ENCODE measurements at regions not wholly inside any gene's neighbourhood (a gene's known extent, or its start where the extent isn't known, plus 50 kb on each side); places are given as distances from the start of the nearest gene placed in this dataset.
A peak's percentile ranks its signal among the peaks of the same experiment; 100 is the strongest.
"Not testable (repeated sequence)": the region's sequence is repeated elsewhere in the genome, so short reads cannot be mapped to it uniquely, and the experiment has no call there.

DNA sequence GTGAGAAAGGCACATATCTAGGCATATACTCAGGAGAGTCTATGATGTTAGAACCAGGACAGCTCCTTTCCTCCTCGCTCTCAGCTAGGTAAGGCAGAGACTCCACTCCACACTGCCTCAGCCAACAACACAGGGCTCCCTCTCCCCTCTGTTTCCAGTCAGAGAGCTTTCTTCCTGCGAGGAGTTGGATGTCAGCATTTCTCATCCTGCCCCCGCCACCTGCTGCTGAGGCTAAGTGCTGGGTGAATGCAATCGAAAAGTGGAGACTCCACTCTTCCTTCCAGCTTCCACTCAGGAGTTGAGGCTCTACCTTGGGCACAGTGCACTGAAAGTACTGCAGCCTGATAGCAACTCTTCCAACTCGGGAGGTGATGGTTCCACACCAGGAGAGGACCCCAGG is 177.2 kb upstream of the RAB6C start:
- DNase-seq (ENCODE audit: insufficient read length, low spot score): no peak
- no peak for TF ChIP-seq POLR2AphosphoS5 (IDR thresholded peaks at IDR 0.05; ENCODE audit: low read depth, low read length)
- TF ChIP-seq PAX5 (IDR thresholded peaks at IDR 0.05; ENCODE audit: insufficient read depth, low read length, severe bottlenecking): no peak
- no peak for TF ChIP-seq TAF1 (IDR thresholded peaks at IDR 0.05; ENCODE audit: low read depth, low read length)
- TF ChIP-seq SPI1 (IDR thresholded peaks at IDR 0.05; ENCODE audit: low read depth, low read length): no peak
- TF ChIP-seq POLR2A (IDR thresholded peaks at IDR 0.05; ENCODE audit: low read depth, low read length): no peak
- TF ChIP-seq POU2F2 (IDR thresholded peaks at IDR 0.05; ENCODE audit: low read depth, low read length): no peak
- no peak for FAIRE-seq

GRCh38 chr2:129803032-129803431 is 176.4 kb upstream of the RAB6C start:
- FAIRE-seq (no peak), DNase-seq (ENCODE audit: insufficient read length, low spot score) (no peak)
- no peak for TF ChIP-seq PAX5 (IDR thresholded peaks at IDR 0.05; ENCODE audit: insufficient read depth, low read length, severe bottlenecking)
- no peak for TF ChIP-seq POLR2A (IDR thresholded peaks at IDR 0.05; ENCODE audit: low read depth, low read length)
- TF ChIP-seq POLR2AphosphoS5 (IDR thresholded peaks at IDR 0.05; ENCODE audit: low read depth, low read length): no peak
- no peak for TF ChIP-seq TAF1 (IDR thresholded peaks at IDR 0.05; ENCODE audit: low read depth, low read length)

DNA sequence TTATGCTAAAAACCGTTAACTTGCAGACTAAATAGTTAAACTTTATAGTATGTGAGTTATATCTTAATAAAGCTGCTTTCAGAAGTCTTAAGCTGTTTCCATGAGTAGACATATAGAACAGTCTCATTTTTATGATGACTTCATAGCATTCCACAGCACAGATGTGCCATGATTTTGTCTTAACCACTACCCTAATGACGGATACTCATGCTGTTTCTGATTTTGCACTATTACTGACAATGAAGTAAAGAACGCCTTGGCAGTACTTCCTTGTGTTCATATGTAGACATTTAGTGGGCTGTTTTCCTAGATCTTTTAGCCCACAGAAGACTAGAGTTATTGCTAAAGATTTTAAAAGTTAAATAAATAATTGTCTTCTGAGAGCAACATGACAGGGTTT is 175.6 kb upstream of the RAB6C start:
- no peak for FAIRE-seq
- no peak for DNase-seq (ENCODE audit: insufficient read length, low spot score)

DNA sequence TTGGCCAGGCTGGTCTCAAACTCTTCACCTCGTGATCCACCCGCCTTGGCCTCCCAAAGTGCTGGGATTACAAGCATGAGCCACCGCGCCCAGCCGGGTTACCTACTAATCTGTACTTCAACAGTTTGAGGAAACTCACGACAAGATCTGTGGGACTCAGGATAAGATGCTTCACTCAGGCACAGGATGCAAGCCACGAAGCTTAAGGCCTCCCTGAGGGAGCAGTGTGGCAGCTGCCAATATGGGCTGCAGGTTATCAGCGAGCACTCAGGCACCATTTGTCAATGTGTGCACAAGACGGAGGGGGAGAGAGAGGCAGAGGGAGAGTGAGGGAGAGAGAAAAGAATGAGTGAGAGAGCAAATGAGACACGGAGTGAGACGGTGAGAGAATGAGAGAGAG is 173.6 kb upstream of the RAB6C start:
- no peak for TF ChIP-seq POU2F2 (IDR thresholded peaks at IDR 0.05; ENCODE audit: low read depth, low read length)
- no peak for TF ChIP-seq TAF1 (IDR thresholded peaks at IDR 0.05; ENCODE audit: low read depth, low read length)
- DNase-seq (ENCODE audit: insufficient read length, low spot score) (no peak), FAIRE-seq (no peak)

More for the DNA sequence above, 175.6 kb upstream of the RAB6C start:
- TF ChIP-seq PAX5 (IDR thresholded peaks at IDR 0.05; ENCODE audit: insufficient read depth, low read length, severe bottlenecking) (no peak), POLR2AphosphoS5 (IDR thresholded peaks at IDR 0.05; ENCODE audit: low read depth, low read length) (no peak), TAF1 (IDR thresholded peaks at IDR 0.05; ENCODE audit: low read depth, low read length) (no peak), POLR2A (IDR thresholded peaks at IDR 0.05; ENCODE audit: low read depth, low read length) (no peak), POU2F2 (IDR thresholded peaks at IDR 0.05; ENCODE audit: low read depth, low read length) (no peak), SPI1 (IDR thresholded peaks at IDR 0.05; ENCODE audit: low read depth, low read length) (no peak)

- no peak for FAIRE-seq
- TF ChIP-seq POU2F2 (IDR thresholded peaks at IDR 0.05; ENCODE audit: low read depth, low read length): no peak
- no peak for TF ChIP-seq PAX5 (IDR thresholded peaks at IDR 0.05; ENCODE audit: insufficient read depth, low read length, severe bottlenecking)
- no peak for TF ChIP-seq POLR2AphosphoS5 (IDR thresholded peaks at IDR 0.05; ENCODE audit: low read depth, low read length)
- TF ChIP-seq POLR2A (IDR thresholded peaks at IDR 0.05; ENCODE audit: low read depth, low read length): no peak
- TF ChIP-seq TAF1 (IDR thresholded peaks at IDR 0.05; ENCODE audit: low read depth, low read length): no peak
- TF ChIP-seq SPI1 (IDR thresholded peaks at IDR 0.05; ENCODE audit: low read depth, low read length): no peak
- no peak for DNase-seq (ENCODE audit: insufficient read length, low spot score)
Measured at GRCh38 chr2:129806317-129806716, 173.1 kb upstream of the RAB6C start.

DNA sequence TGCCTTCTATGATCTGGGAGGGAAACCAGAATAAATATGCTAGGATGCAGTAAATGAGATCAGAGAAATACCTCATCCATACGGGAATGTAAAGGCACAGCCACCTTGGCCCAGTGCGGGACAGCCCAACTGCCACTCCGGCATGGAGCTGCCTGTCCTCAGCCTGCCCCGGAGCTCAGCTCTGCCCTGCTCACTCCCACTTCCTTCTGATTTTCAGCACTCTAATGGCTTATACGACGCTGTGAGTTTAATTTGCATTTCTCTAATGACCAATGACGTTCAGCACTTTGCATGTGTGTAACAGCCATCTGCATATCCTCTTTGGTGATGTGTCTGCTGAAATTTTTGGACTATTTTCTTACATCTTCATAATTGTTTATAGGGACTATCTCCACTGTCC is 172.5 kb upstream of the RAB6C start:
- FAIRE-seq (no peak), DNase-seq (ENCODE audit: insufficient read length, low spot score) (no peak)
- TF ChIP-seq PAX5 (IDR thresholded peaks at IDR 0.05; ENCODE audit: insufficient read depth, low read length, severe bottlenecking) (no peak), POU2F2 (IDR thresholded peaks at IDR 0.05; ENCODE audit: low read depth, low read length) (no peak), TAF1 (IDR thresholded peaks at IDR 0.05; ENCODE audit: low read depth, low read length) (no peak), POLR2AphosphoS5 (IDR thresholded peaks at IDR 0.05; ENCODE audit: low read depth, low read length) (no peak), POLR2A (IDR thresholded peaks at IDR 0.05; ENCODE audit: low read depth, low read length) (no peak), SPI1 (IDR thresholded peaks at IDR 0.05; ENCODE audit: low read depth, low read length) (no peak)

DNA sequence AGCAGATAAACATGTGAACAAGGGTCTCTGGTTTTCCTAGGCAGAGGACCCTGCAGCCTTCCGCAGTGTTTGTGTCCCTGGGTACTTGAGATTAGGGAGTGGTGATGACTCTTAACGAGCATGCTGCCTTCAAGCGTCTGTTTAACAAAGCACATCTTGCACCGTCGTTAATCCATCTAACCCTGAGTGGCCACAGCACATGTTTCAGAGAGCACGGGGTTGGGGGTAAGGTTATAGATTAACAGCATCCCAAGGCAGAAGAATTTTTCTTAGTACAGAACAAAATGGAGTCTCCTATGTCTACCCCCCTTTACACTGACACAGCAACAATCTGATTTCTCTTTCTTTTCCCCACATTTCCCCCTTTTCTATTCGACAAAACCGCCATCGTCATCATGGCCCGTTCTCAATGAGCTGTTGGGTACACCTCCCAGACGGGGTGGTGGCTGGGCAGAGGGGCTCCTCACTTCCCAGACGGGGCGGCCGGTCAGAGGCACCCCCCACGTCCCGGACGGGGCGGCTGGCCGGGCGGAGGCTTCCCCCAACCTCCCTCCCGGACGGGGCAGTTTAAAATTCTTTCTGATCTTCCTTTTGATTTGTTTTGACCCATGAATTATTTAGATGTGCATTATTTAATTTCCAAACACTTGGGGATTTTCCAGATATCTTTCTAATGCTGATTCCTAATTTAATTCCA is 171.7 kb upstream of the RAB6C start:
- FAIRE-seq; DNase-seq (ENCODE audit: insufficient read length, low spot score): not testable (repeated sequence)

DNA sequence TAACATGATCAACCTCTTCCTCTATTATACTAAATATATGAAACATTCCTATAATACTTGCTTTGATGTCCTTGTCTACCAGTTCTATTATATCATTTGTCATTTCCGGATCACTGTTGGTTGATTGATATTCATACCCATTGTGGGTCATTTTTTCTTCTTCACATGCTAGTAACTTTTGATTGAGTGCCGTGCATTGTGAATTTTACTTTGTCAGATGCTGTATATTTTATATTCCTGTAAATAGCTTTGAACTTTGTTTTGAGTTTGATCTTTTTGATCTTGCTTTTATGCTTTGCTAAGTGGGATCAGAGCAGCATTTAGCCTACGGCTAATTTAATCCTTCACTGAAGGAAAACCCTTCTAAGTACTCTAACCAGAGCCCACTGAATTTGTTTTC is 168.9 kb upstream of the RAB6C start:
- TF ChIP-seq TAF1 (IDR thresholded peaks at IDR 0.05; ENCODE audit: low read depth, low read length) (no peak), SPI1 (IDR thresholded peaks at IDR 0.05; ENCODE audit: low read depth, low read length) (no peak), POLR2A (IDR thresholded peaks at IDR 0.05; ENCODE audit: low read depth, low read length) (no peak), PAX5 (IDR thresholded peaks at IDR 0.05; ENCODE audit: insufficient read depth, low read length, severe bottlenecking) (no peak), POU2F2 (IDR thresholded peaks at IDR 0.05; ENCODE audit: low read depth, low read length) (no peak), POLR2AphosphoS5 (IDR thresholded peaks at IDR 0.05; ENCODE audit: low read depth, low read length) (no peak)
- no peak for DNase-seq (ENCODE audit: insufficient read length, low spot score)
- no peak for FAIRE-seq

DNA sequence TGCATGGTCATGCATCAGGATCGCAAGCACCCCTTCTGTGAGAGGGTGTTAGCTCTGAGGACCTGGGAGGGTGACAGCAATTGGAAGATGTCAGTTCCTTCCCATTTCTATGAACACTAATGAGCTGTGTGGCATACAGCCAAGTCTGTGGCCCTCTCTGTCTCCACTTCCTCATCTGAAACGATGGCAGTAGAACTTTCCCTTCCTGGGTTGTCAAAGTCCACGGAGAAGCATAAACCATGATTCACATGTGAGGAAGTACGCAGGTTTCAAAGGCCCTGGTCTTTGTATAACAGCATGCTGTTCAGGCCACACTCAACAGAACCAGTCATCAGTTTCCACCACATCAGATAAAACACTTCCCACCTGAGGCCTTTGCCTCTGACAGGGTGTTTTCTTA is 167.4 kb upstream of the RAB6C start:
- no peak for DNase-seq (ENCODE audit: insufficient read length, low spot score)

GRCh38 chr2:129812654-129813053 is 166.8 kb upstream of the RAB6C start:
- no peak for DNase-seq (ENCODE audit: insufficient read length, low spot score)
- TF ChIP-seq PAX5 (IDR thresholded peaks at IDR 0.05; ENCODE audit: insufficient read depth, low read length, severe bottlenecking) (no peak), SPI1 (IDR thresholded peaks at IDR 0.05; ENCODE audit: low read depth, low read length) (no peak), TAF1 (IDR thresholded peaks at IDR 0.05; ENCODE audit: low read depth, low read length) (no peak), POLR2A (IDR thresholded peaks at IDR 0.05; ENCODE audit: low read depth, low read length) (no peak), POU2F2 (IDR thresholded peaks at IDR 0.05; ENCODE audit: low read depth, low read length) (no peak), POLR2AphosphoS5 (IDR thresholded peaks at IDR 0.05; ENCODE audit: low read depth, low read length) (no peak)
- FAIRE-seq: no peak

More for the DNA sequence above, 167.4 kb upstream of the RAB6C start:
- TF ChIP-seq SPI1 (IDR thresholded peaks at IDR 0.05; ENCODE audit: low read depth, low read length) (peak; percentile 67), TAF1 (IDR thresholded peaks at IDR 0.05; ENCODE audit: low read depth, low read length) (no peak)
- peak; percentile 20 for FAIRE-seq
